ENCODE measurements at regions not wholly inside any gene's neighbourhood (a gene's known extent, or its start where the extent isn't known, plus 50 kb on each side); places are given as distances from the start of the nearest gene placed in this dataset.
"Not testable (repeated sequence)": the region's sequence is repeated elsewhere in the genome, so short reads cannot be mapped to it uniquely, and the experiment has no call there.

GRCh38 chr22:23470811-23471389, 109.2 kb downstream of the IGLL1 start:
- TF ChIP-seq CTCF (IDR thresholded peaks at IDR 0.05; ENCODE audit: extremely low read depth, missing control alignments) = no peak
- no peak for DNase-seq (ENCODE audit: low spot score)

- no peak for DNase-seq (ENCODE audit: low spot score)
- no peak for TF ChIP-seq CTCF (IDR thresholded peaks at IDR 0.05; ENCODE audit: extremely low read depth, missing control alignments)
These were observed 112.3 kb downstream of the IGLL1 start for GRCh38 chr22:23467721-23468294.

GRCh38 chr22:23466351-23466750, 113.7 kb downstream of the IGLL1 start:
- no peak for DNase-seq (ENCODE audit: low spot score)
- no peak for TF ChIP-seq CTCF (IDR thresholded peaks at IDR 0.05; ENCODE audit: extremely low read depth, missing control alignments)

- DNase-seq (ENCODE audit: low spot score) = not testable (repeated sequence)
These were observed 115.3 kb downstream of the IGLL1 start for GRCh38 chr22:23464796-23465195.

- DNase-seq (ENCODE audit: low spot score) = not testable (repeated sequence)
These were observed 119.5 kb downstream of the IGLL1 start for GRCh38 chr22:23460517-23461031.

GRCh38 chr22:23459645-23460516, 120.2 kb downstream of the IGLL1 start:
- DNase-seq (ENCODE audit: low spot score) = not testable (repeated sequence)

- TF ChIP-seq CTCF (IDR thresholded peaks at IDR 0.05; ENCODE audit: extremely low read depth, missing control alignments) = no peak
- DNase-seq (ENCODE audit: low spot score) = no peak
These were observed 121.2 kb downstream of the IGLL1 start for GRCh38 chr22:23458663-23459541.

GRCh38 chr22:23457380-23457985, 122.6 kb downstream of the IGLL1 start:
- TF ChIP-seq CTCF (IDR thresholded peaks at IDR 0.05; ENCODE audit: extremely low read depth, missing control alignments) = no peak

GRCh38 chr22:23456666-23457379, 123.3 kb downstream of the IGLL1 start:
- not testable (repeated sequence) for DNase-seq (ENCODE audit: low spot score)

More at GRCh38 chr22:23457380-23457985, 122.6 kb downstream of the IGLL1 start:
- no peak for DNase-seq (ENCODE audit: low spot score)

GRCh38 chr22:23454345-23454744, 125.7 kb downstream of the IGLL1 start:
- DNase-seq (ENCODE audit: low spot score) = not testable (repeated sequence)
